ENCODE measurements at regions not wholly inside any gene's neighbourhood (a gene's known extent, or its start where the extent isn't known, plus 50 kb on each side); places are given as distances from the start of the nearest gene placed in this dataset.

- H3K27me3 Mint-ChIP-seq: peaks cover 5% of the 10 kb centered on the region
- H3K4me1 ChIP-seq (ENCODE audit: insufficient read depth, low read length): no peaks in the 10 kb centered on the region
- H3K27me3 ChIP-seq (ENCODE audit: control insufficient read depth in 1 of 2, insufficient read depth in 2 of 2, low read length in 2 of 2): no peaks in the 10 kb centered on the region
- no peaks in the 10 kb centered on the region for H3K36me3 ChIP-seq (ENCODE audit: insufficient read depth, low read length)
- H3K36me3 Mint-ChIP-seq (ENCODE audit: low read depth): no peaks in the 10 kb centered on the region
- no peak overlapping the region for H3K27ac Mint-ChIP-seq
- intact Hi-C loops (cut with DNase I, micrococcal nuclease): no loop called here
- no peak for ATAC-seq (ENCODE audit: poor library complexity)
- CTCF ChIA-PET: no interaction called here
- H3K4me1 Mint-ChIP-seq (ENCODE audit: low read depth): no peaks in the 10 kb centered on the region
- no peaks in the 10 kb centered on the region for H3K9me3 ChIP-seq (ENCODE audit: control insufficient read depth in 1 of 2, insufficient read depth in 1 of 2, low read length in 2 of 2)
- no peak overlapping the region for H3K4me3 Mint-ChIP-seq
- no peak overlapping the region for H3K27ac ChIP-seq (ENCODE audit: low read depth in 1 of 2, low read length in 2 of 2)
- DNase-seq: no peak
- POLR2A ChIA-PET: no interaction called here
- TF ChIP-seq, protein P1, sequence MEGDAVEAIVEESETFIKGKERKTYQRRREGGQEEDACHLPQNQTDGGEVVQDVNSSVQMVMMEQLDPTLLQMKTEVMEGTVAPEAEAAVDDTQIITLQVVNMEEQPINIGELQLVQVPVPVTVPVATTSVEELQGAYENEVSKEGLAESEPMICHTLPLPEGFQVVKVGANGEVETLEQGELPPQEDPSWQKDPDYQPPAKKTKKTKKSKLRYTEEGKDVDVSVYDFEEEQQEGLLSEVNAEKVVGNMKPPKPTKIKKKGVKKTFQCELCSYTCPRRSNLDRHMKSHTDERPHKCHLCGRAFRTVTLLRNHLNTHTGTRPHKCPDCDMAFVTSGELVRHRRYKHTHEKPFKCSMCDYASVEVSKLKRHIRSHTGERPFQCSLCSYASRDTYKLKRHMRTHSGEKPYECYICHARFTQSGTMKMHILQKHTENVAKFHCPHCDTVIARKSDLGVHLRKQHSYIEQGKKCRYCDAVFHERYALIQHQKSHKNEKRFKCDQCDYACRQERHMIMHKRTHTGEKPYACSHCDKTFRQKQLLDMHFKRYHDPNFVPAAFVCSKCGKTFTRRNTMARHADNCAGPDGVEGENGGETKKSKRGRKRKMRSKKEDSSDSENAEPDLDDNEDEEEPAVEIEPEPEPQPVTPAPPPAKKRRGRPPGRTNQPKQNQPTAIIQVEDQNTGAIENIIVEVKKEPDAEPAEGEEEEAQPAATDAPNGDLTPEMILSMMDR (IDR thresholded peaks at IDR 0.05): no peak
- H3K4me3 ChIP-seq (ENCODE audit: low read length): no peak overlapping the region
- H3K9me3 Mint-ChIP-seq: no peaks in the 10 kb centered on the region
Observed at GRCh38 chr6:125498606-125499005, 196.8 kb upstream of the HDDC2 start.

- no peak overlapping the region for H3K27ac Mint-ChIP-seq
- H3K27me3 Mint-ChIP-seq: peaks cover 5% of the 10 kb centered on the region
- H3K4me3 ChIP-seq (ENCODE audit: low read length): no peak overlapping the region
- no peaks in the 10 kb centered on the region for H3K9me3 ChIP-seq (ENCODE audit: control insufficient read depth in 1 of 2, insufficient read depth in 1 of 2, low read length in 2 of 2)
- H3K36me3 ChIP-seq (ENCODE audit: insufficient read depth, low read length): no peaks in the 10 kb centered on the region
- H3K27ac ChIP-seq (ENCODE audit: low read depth in 1 of 2, low read length in 2 of 2): no peak overlapping the region
- intact Hi-C loops (cut with DNase I, micrococcal nuclease): no loop called here
- DNase-seq (no peak), ATAC-seq (ENCODE audit: poor library complexity) (no peak)
- no peak overlapping the region for H3K4me3 Mint-ChIP-seq
- POLR2A ChIA-PET: no interaction called here
- H3K4me1 ChIP-seq (ENCODE audit: insufficient read depth, low read length): no peaks in the 10 kb centered on the region
- TF ChIP-seq, protein P1 (IDR thresholded peaks at IDR 0.05): no peak
- no peaks in the 10 kb centered on the region for H3K27me3 ChIP-seq (ENCODE audit: control insufficient read depth in 1 of 2, insufficient read depth in 2 of 2, low read length in 2 of 2)
- no peaks in the 10 kb centered on the region for H3K9me3 Mint-ChIP-seq
- H3K36me3 Mint-ChIP-seq (ENCODE audit: low read depth): no peaks in the 10 kb centered on the region
- H3K4me1 Mint-ChIP-seq (ENCODE audit: low read depth): no peaks in the 10 kb centered on the region
- CTCF ChIA-PET: no interaction called here
Observed at GRCh38 chr6:125499535-125499934, 197.8 kb upstream of the HDDC2 start.

DNA sequence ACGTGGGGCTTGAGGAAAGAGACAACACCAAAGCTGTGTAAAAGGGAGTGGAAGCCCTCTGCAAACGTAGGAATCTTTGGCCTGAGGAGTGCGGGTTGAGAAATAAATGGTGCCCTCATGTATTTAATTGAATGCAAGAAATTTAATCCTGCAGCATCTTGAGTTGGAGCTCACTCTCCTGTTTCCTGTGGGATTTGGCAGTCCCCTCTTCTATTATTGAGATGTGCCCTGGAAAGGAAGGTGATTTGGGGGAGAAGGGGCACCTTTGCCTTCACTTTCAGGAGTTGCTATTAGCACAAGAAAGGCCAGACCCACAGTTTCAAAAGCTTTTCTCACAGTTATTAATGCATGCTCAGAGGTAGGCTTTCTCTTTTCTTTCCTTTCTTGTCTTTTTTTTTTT is 201.4 kb upstream of the HDDC2 start:
- no peaks in the 10 kb centered on the region for H3K4me1 ChIP-seq (ENCODE audit: insufficient read depth, low read length)
- H3K27ac ChIP-seq (ENCODE audit: low read depth in 1 of 2, low read length in 2 of 2): no peak overlapping the region
- H3K4me1 Mint-ChIP-seq (ENCODE audit: low read depth): no peaks in the 10 kb centered on the region
- H3K4me3 ChIP-seq (ENCODE audit: low read length): no peak overlapping the region
- ChIA-PET CTCF (no interaction called here), POLR2A (no interaction called here)
- intact Hi-C loops (cut with DNase I, micrococcal nuclease): no loop called here
- no peaks in the 10 kb centered on the region for H3K9me3 Mint-ChIP-seq
- no peak overlapping the region for H3K4me3 Mint-ChIP-seq
- DNase-seq (no peak), ATAC-seq (ENCODE audit: poor library complexity) (no peak)
- H3K27me3 ChIP-seq (ENCODE audit: control insufficient read depth in 1 of 2, insufficient read depth in 2 of 2, low read length in 2 of 2): peaks cover 0 to 2% of the 10 kb centered on the region in 2 experiments
- no peak overlapping the region for H3K27ac Mint-ChIP-seq
- no peaks in the 10 kb centered on the region for H3K36me3 ChIP-seq (ENCODE audit: insufficient read depth, low read length)
- H3K27me3 Mint-ChIP-seq: peaks cover 10% of the 10 kb centered on the region
- TF ChIP-seq, protein P1 (IDR thresholded peaks at IDR 0.05): no peak
- no peaks in the 10 kb centered on the region for H3K9me3 ChIP-seq (ENCODE audit: control insufficient read depth in 1 of 2, insufficient read depth in 1 of 2, low read length in 2 of 2)
- H3K36me3 Mint-ChIP-seq (ENCODE audit: low read depth): no peaks in the 10 kb centered on the region
